ENCODE measurements at regions not wholly inside any gene's neighbourhood (a gene's known extent, or its start where the extent isn't known, plus 50 kb on each side); places are given as distances from the start of the nearest gene placed in this dataset.

DNA sequence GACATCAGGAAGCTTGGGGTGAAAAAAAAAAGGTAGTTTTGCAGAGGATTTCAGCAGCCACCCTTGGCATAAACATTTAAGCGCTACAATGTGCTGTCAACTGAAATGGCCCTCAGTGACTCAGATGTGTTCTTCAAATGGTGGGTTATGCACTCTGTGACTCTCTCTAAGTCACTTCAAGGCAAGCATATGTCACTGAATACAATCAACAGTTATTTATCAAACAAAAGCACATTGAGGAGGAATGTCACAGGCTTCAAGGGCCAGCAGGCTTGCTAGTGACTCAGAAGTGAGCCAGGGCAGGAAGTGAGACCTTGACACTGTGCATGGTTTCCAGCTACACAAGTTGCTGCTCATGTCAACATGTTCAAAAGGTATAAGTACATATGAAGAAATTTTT is 523.7 kb upstream of the HTR2A start:
- no peak overlapping the region for H3K27ac ChIP-seq
- TF ChIP-seq, protein P1, sequence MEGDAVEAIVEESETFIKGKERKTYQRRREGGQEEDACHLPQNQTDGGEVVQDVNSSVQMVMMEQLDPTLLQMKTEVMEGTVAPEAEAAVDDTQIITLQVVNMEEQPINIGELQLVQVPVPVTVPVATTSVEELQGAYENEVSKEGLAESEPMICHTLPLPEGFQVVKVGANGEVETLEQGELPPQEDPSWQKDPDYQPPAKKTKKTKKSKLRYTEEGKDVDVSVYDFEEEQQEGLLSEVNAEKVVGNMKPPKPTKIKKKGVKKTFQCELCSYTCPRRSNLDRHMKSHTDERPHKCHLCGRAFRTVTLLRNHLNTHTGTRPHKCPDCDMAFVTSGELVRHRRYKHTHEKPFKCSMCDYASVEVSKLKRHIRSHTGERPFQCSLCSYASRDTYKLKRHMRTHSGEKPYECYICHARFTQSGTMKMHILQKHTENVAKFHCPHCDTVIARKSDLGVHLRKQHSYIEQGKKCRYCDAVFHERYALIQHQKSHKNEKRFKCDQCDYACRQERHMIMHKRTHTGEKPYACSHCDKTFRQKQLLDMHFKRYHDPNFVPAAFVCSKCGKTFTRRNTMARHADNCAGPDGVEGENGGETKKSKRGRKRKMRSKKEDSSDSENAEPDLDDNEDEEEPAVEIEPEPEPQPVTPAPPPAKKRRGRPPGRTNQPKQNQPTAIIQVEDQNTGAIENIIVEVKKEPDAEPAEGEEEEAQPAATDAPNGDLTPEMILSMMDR (conservative IDR thresholded peaks at IDR 0.05), result no peak

DNA sequence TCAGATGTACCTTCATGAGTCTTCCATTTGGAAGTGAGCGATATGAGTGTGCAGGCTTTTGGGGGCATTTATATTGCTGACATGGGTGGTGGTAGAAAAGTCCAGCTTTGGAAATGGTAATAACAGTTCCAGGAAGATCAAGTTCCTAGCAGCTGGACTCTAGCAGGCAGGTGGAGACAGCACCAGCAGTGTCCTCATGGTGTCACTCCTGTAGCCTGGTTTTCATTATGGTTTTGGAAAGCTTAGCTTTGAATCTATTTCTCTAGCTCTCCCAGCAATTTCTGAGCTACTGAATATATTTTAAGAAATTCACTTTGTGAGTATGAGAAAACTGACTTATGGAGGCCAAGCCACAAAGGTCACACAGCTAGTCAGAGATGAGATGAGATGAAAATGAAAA is 523.2 kb upstream of the HTR2A start:
- TF ChIP-seq, protein P1 (conservative IDR thresholded peaks at IDR 0.05), result no peak
- no peak overlapping the region for H3K27ac ChIP-seq

DNA sequence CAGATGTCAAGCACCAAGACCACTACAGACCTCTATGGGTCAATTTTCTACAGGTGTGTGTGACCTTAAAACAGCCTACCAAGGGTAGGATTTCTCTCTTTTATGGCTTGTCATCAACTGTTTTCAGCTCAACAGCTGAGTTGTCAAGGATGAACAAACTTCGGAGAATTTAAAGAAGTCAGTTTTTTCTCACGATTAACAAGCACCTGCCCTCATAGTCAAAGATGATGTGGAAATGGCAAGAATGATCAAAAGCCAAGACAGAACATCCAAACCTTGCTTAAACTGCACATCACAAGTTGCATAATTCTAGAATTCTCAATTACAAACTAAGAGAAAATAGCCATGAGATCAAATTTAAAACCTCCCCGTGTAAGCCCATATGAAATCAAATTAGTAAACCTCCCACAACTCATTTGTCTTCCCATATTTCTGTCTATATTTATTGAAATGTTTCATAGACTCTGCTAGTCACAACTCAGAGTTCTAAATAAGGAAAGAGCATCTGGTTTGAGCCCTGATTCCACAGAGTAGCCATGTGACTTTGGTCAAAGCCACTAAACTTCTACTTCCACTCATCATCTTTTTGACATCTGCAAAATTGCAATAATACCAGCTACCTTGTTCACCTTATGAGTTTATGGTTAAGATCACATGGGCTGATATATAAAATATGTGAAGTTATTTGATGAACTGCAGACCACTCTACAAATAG is 521.5 kb upstream of the HTR2A start:
- no peak overlapping the region for H3K27ac ChIP-seq
- TF ChIP-seq, protein P1 (conservative IDR thresholded peaks at IDR 0.05), result no peak

DNA sequence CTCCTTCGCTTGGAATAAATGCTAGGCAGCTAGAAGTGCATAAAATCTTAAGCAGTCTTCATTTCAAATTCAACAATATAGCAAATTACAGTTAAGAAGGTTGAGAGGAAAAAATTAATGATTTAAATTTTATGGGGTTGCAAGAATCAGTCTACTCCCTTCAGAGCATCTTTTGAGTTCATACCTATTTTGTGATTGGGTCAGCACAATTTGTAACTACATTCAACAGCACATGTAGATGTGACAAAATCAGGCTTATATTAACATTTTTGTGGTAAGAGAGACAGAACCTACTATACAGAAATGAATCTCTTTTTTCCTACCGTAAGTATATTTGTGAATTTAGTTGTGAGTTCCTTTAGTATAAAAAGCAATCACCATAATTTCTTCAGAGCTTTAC is 520.6 kb upstream of the HTR2A start:
- no peak overlapping the region for H3K27ac ChIP-seq
- TF ChIP-seq, protein P1 (conservative IDR thresholded peaks at IDR 0.05), result no peak

DNA sequence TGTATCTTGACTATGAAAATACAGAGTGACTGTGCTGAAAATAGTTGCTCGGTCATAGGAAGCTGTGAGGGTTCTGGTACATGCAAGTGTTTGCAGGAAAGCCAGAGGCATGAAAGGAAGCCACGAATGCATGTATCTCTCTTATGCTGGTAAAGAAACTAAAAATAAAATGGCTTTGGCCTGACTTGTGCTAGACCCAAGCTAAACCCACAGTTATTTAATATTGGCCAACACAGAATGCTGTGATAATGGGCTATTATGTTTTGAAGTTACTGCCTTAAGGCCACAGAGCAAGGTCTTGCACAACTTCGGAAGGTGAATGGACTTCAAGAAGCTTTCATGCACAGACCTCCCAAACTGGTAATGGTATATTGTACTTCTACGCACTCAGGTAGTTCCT is 518.2 kb upstream of the HTR2A start:
- no peak overlapping the region for H3K27ac ChIP-seq
- TF ChIP-seq, protein P1 (conservative IDR thresholded peaks at IDR 0.05), result no peak

DNA sequence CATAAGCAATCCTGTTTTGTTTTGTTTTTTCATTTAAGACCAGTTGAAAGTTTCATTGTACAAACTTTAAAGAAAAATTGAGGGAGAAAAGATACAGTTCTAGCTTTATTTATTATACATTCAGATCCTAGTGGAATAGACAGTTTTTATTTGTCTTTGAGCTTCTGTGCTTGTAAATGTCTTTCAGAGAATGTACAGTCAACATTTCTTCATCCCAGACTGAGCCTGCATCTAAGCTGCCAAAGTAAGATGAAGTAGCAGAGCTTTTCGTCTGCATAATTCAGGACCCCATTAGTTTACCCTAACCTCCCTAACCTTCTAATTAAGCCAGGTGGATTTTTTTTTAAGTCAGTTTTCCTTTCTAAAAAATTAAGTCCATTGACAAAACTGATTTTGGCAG is 516.7 kb upstream of the HTR2A start:
- TF ChIP-seq, protein P1 (conservative IDR thresholded peaks at IDR 0.05), result no peak
- H3K27ac ChIP-seq, result no peak overlapping the region

DNA sequence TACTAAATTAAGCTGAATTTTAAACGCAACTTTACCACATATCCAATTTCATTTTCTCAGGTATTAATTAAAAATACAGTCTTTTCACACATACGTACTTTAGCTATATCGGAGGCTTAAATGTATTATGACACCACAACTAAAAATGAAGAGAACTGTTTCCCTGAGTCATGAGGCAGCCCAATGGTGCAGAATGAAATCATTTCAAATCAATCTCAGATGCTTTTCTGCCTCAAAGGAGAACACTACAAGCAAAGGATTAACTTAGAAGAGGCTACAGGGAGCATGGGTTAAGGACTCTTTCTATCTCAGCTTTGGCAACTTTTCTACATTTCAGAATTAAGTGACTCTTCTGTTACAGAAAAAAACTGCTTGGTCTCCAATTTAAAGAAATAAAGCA is 516.3 kb upstream of the HTR2A start:
- H3K27ac ChIP-seq, result no peak overlapping the region
- TF ChIP-seq, protein P1 (conservative IDR thresholded peaks at IDR 0.05), result no peak
